ENCODE measurements at regions not wholly inside any gene's neighbourhood (a gene's known extent, or its start where the extent isn't known, plus 50 kb on each side); places are given as distances from the start of the nearest gene placed in this dataset.

- TF ChIP-seq CTCF (IDR thresholded peaks at IDR 0.05; ENCODE audit: low read length) (no peak), EZH2phosphoT487 (IDR thresholded peaks at IDR 0.05; ENCODE audit: low read length) (no peak), EZH2 (optimal IDR thresholded peaks at IDR 0.05; ENCODE audit: low read depth, low read length) (no peak)
Observed at GRCh38 chr2:192314800-192315481, 120.2 kb upstream of the TMEFF2 start.
